ENCODE measurements at regions not wholly inside any gene's neighbourhood (a gene's known extent, or its start where the extent isn't known, plus 50 kb on each side); places are given as distances from the start of the nearest gene placed in this dataset.

GRCh38 chrX:39327255-39327654 is 526.0 kb downstream of the MID1IP1 start:
- no peak for TF ChIP-seq CTCF (IDR thresholded peaks at IDR 0.05)
- Mint-ChIP-seq H3K27me3 (no peaks in the 10 kb centered on the region), H3K36me3 (ENCODE audit: low read depth) (peaks cover 56% of the 10 kb centered on the region), H3K9me3 (peaks cover 19% of the 10 kb centered on the region), H3K4me1 (ENCODE audit: low read depth) (peaks cover 71% of the 10 kb centered on the region), H3K4me3 (peak overlapping the region; percentile 76), H3K27ac (peak overlapping the region; percentile 98)
- DNase-seq: peak; percentile 68
- intact Hi-C loops (cut with micrococcal nuclease): no loop called here
- ATAC-seq: peak; percentile 32
- ChIA-PET POLR2A (interaction anchor here (0.8 to 0.9 kb wide), 3 partner anchors 14 to 89 kb away, joined by 3 to 7 read pairs (median 5); no protein-coding TSS in a partner anchor), CTCF (interaction anchor here (0.9 to 1.1 kb wide), 2 partner anchors 18 to 164 kb away, joined by 3 read pairs; no protein-coding TSS in a partner anchor)

GRCh38 chrX:39327705-39328104 is 526.4 kb downstream of the MID1IP1 start:
- TF ChIP-seq CTCF (IDR thresholded peaks at IDR 0.05): no peak
- POLR2A ChIA-PET: interaction anchor here (0.7 to 0.9 kb wide), 4 partner anchors 15 to 88 kb away, joined by 3 to 7 read pairs (median 4); no protein-coding TSS in a partner anchor
- no peak for DNase-seq
- Mint-ChIP-seq H3K27me3 (no peaks in the 10 kb centered on the region), H3K4me1 (ENCODE audit: low read depth) (peaks cover 71% of the 10 kb centered on the region), H3K4me3 (peak overlapping the region; percentile 76), H3K36me3 (ENCODE audit: low read depth) (peaks cover 51% of the 10 kb centered on the region), H3K27ac (peak overlapping the region; percentile 98), H3K9me3 (peaks cover 20% of the 10 kb centered on the region)
- intact Hi-C loops (cut with micrococcal nuclease): no loop called here
- CTCF ChIA-PET: interaction anchor here (0.9 to 1.1 kb wide), 2 partner anchors 18 to 165 kb away, joined by 3 read pairs; no protein-coding TSS in a partner anchor
- ATAC-seq: peak; percentile 4

- intact Hi-C loops (cut with micrococcal nuclease): no loop called here
- no peak for TF ChIP-seq CTCF (IDR thresholded peaks at IDR 0.05)
- Mint-ChIP-seq H3K27me3 (no peaks in the 10 kb centered on the region), H3K4me1 (ENCODE audit: low read depth) (peaks cover 76% of the 10 kb centered on the region), H3K36me3 (ENCODE audit: low read depth) (peaks cover 45% of the 10 kb centered on the region), H3K9me3 (peaks cover 20% of the 10 kb centered on the region), H3K4me3 (no peak overlapping the region), H3K27ac (peak overlapping the region; percentile 98)
- no peak for DNase-seq
- CTCF ChIA-PET: no interaction called here
- POLR2A ChIA-PET: interaction anchor here (0.7 kb wide), 1 partner anchor 19 kb away, joined by 3 read pairs; no protein-coding TSS in a partner anchor
- ATAC-seq: no peak
These were observed 527.4 kb downstream of the MID1IP1 start for GRCh38 chrX:39328661-39329060.

GRCh38 chrX:39331082-39331704 is 529.9 kb downstream of the MID1IP1 start:
- Mint-ChIP-seq H3K36me3 (ENCODE audit: low read depth) (peaks cover 29% of the 10 kb centered on the region), H3K27ac (peak overlapping the region; percentile 98), H3K4me3 (peak overlapping the region; percentile 37), H3K4me1 (ENCODE audit: low read depth) (peaks cover 80% of the 10 kb centered on the region), H3K27me3 (no peaks in the 10 kb centered on the region), H3K9me3 (peaks cover 15% of the 10 kb centered on the region)
- POLR2A ChIA-PET: interaction anchor here (0.6 to 1.1 kb wide), 2 partner anchors 127 to 298 kb away, joined by 3 to 4 read pairs; no protein-coding TSS in a partner anchor
- CTCF ChIA-PET: no interaction called here
- DNase-seq (peak; percentile 68), ATAC-seq (peak; percentile 77)
- no peak for TF ChIP-seq CTCF (IDR thresholded peaks at IDR 0.05)
- intact Hi-C loops (cut with micrococcal nuclease): loop anchor here (10.0 kb wide), 1 partner anchor 94 kb away; no protein-coding TSS in a partner anchor

- TF ChIP-seq CTCF (IDR thresholded peaks at IDR 0.05): no peak
- peaks cover 73% of the 10 kb centered on the region for H3K4me1 Mint-ChIP-seq (ENCODE audit: low read depth)
- H3K27me3 Mint-ChIP-seq: no peaks in the 10 kb centered on the region
- intact Hi-C loops (cut with micrococcal nuclease): loop anchor here (10.0 kb wide), 1 partner anchor 91 kb away; no protein-coding TSS in a partner anchor
- H3K36me3 Mint-ChIP-seq (ENCODE audit: low read depth): peaks cover 18% of the 10 kb centered on the region
- peaks cover 14% of the 10 kb centered on the region for H3K9me3 Mint-ChIP-seq
- CTCF ChIA-PET: interaction anchor here (1.2 to 1.6 kb wide), 2 partner anchors 11 to 70 kb away, joined by 4 to 5 read pairs; no protein-coding TSS in a partner anchor
- peak overlapping the region; percentile 64 for H3K27ac Mint-ChIP-seq
- POLR2A ChIA-PET: interaction anchor here (0.9 kb wide), 1 partner anchor 10 kb away, joined by 3 read pairs; no protein-coding TSS in a partner anchor
- no peak for ATAC-seq
- no peak for DNase-seq
- no peak overlapping the region for H3K4me3 Mint-ChIP-seq
These were observed 532.2 kb downstream of the MID1IP1 start for GRCh38 chrX:39333451-39333850.
